ENCODE measurements at regions not wholly inside any gene's neighbourhood (a gene's known extent, or its start where the extent isn't known, plus 50 kb on each side); places are given as distances from the start of the nearest gene placed in this dataset.

GRCh38 chr6:137601471-137601870, 107.3 kb upstream of the OLIG3 start:
- TF ChIP-seq PATZ1 (CRISPR knock-in tag; IDR thresholded peaks at IDR 0.05; ENCODE audit: borderline replicate concordance) (no peak), ARNTL (CRISPR knock-in tag; IDR thresholded peaks at IDR 0.05; ENCODE audit: borderline replicate concordance, low read depth) (no peak), SNAI2 (CRISPR knock-in tag; IDR thresholded peaks at IDR 0.05) (no peak), TCF4 (CRISPR knock-in tag; IDR thresholded peaks at IDR 0.05; ENCODE audit: borderline replicate concordance) (no peak), TOX (CRISPR knock-in tag; IDR thresholded peaks at IDR 0.05; ENCODE audit: borderline replicate concordance) (no peak), ZFP30 (CRISPR knock-in tag; IDR thresholded peaks at IDR 0.05) (no peak), ZFP3 (CRISPR knock-in tag; IDR thresholded peaks at IDR 0.05) (no peak), CREB5 (CRISPR knock-in tag; IDR thresholded peaks at IDR 0.05; ENCODE audit: low read depth) (no peak), TSHZ2 (CRISPR knock-in tag; IDR thresholded peaks at IDR 0.05) (no peak), ZNF70 (CRISPR knock-in tag; IDR thresholded peaks at IDR 0.05) (no peak), BACH2 (CRISPR knock-in tag; IDR thresholded peaks at IDR 0.05; ENCODE audit: borderline replicate concordance) (no peak), RARB (CRISPR knock-in tag; IDR thresholded peaks at IDR 0.05) (no peak)
